ENCODE measurements at regions not wholly inside any gene's neighbourhood (a gene's known extent, or its start where the extent isn't known, plus 50 kb on each side); places are given as distances from the start of the nearest gene placed in this dataset.
A peak's percentile ranks its signal among the peaks of the same experiment; 100 is the strongest.
"Not testable (repeated sequence)": the region's sequence is repeated elsewhere in the genome, so short reads cannot be mapped to it uniquely, and the experiment has no call there.

- intact Hi-C loops (cut with DNase I), result not testable (repeated sequence)
- DNase-seq, result peak in 1 of 42 donors; percentile 3
Measured at GRCh38 chr20:26003959-26004358, 307.3 kb upstream of the ZNF337 start.

GRCh38 chr20:25997367-25998038, 300.9 kb upstream of the ZNF337 start:
- peak in 4 of 42 donors; percentile 7 to 40 (median 26) for DNase-seq
- intact Hi-C loops (cut with DNase I), result not testable (repeated sequence)

- no peak for DNase-seq
- intact Hi-C loops (cut with DNase I), result no loop called here
Measured at GRCh38 chr20:25992146-25992545, 295.5 kb upstream of the ZNF337 start.

GRCh38 chr20:25991756-25992130, 295.1 kb upstream of the ZNF337 start:
- intact Hi-C loops (cut with DNase I), result no loop called here
- peak in 1 of 42 donors; percentile 2 for DNase-seq

- no peak for DNase-seq
- intact Hi-C loops (cut with DNase I), result no loop called here
Measured at GRCh38 chr20:25991051-25991755, 294.6 kb upstream of the ZNF337 start.

- intact Hi-C loops (cut with DNase I); DNase-seq: not testable (repeated sequence)
Measured at GRCh38 chr20:25989686-25990085, 293.0 kb upstream of the ZNF337 start.

GRCh38 chr20:25989196-25989595, 292.5 kb upstream of the ZNF337 start:
- DNase-seq, result peak in 1 of 42 donors; percentile 34
- intact Hi-C loops (cut with DNase I), result no loop called here

- DNase-seq; intact Hi-C loops (cut with DNase I): not testable (repeated sequence)
Measured at GRCh38 chr20:25987928-25988560, 291.4 kb upstream of the ZNF337 start.

GRCh38 chr20:25987073-25987927, 290.6 kb upstream of the ZNF337 start:
- DNase-seq, result peak; percentile 33 to 86 (median 65)
- intact Hi-C loops (cut with DNase I), result no loop called here

- peak in 1 of 42 donors; percentile 37 for DNase-seq
Measured at GRCh38 chr20:25985597-25985996, 288.9 kb upstream of the ZNF337 start.

GRCh38 chr20:25984933-25985332, 288.3 kb upstream of the ZNF337 start:
- peak in 36 of 42 donors; percentile 31 to 90 (median 66) for DNase-seq
- intact Hi-C loops (cut with DNase I), result no loop called here

More at GRCh38 chr20:25985597-25985996, 288.9 kb upstream of the ZNF337 start:
- intact Hi-C loops (cut with DNase I), result no loop called here

- DNase-seq; intact Hi-C loops (cut with DNase I): not testable (repeated sequence)
Measured at GRCh38 chr20:25982701-25983100, 286.0 kb upstream of the ZNF337 start.

- DNase-seq, result peak in 24 of 42 donors; percentile 10 to 82 (median 45)
- intact Hi-C loops (cut with DNase I), result not testable (repeated sequence)
Measured at GRCh38 chr20:25978450-25979190, 282.0 kb upstream of the ZNF337 start.

GRCh38 chr20:25975816-25976215, 279.2 kb upstream of the ZNF337 start:
- intact Hi-C loops (cut with DNase I); DNase-seq: not testable (repeated sequence)

GRCh38 chr20:25965203-25965602, 268.6 kb upstream of the ZNF337 start:
- DNase-seq; intact Hi-C loops (cut with DNase I): not testable (repeated sequence)

GRCh38 chr20:25953876-25954275, 257.2 kb upstream of the ZNF337 start:
- DNase-seq; intact Hi-C loops (cut with DNase I): not testable (repeated sequence)

- intact Hi-C loops (cut with DNase I); DNase-seq: not testable (repeated sequence)
Measured at GRCh38 chr20:25935230-25935629, 238.6 kb upstream of the ZNF337 start.

GRCh38 chr20:25932806-25933205, 236.2 kb upstream of the ZNF337 start:
- intact Hi-C loops (cut with DNase I); DNase-seq: not testable (repeated sequence)

All from head of caudate nucleus (tissue), 42 donors.